CD4-positive, alpha-beta T cell treated with Interleukin-4 for 4 hours (primary cell): ENCODE measurements at regions not wholly inside any gene's neighbourhood (a gene's known extent, or its start where the extent isn't known, plus 50 kb on each side); places are given as distances from the start of the nearest gene placed in this dataset.
A peak's percentile ranks its signal among the peaks of the same experiment; 100 is the strongest.
"Not testable (repeated sequence)": the region's sequence is repeated elsewhere in the genome, so short reads cannot be mapped to it uniquely, and the experiment has no call there.

Source experiments
- DNase-seq: peaks from one replicate; pipeline ENCODE4 v3.0.0-alpha.2; 2020

GRCh38 chr12:46667551-46667950, 158.2 kb downstream of the SLC38A4 start:
- DNase-seq: no peak

- DNase-seq: peak; percentile 19
Observed at GRCh38 chr12:46664761-46665287, 161.0 kb downstream of the SLC38A4 start.

- no peak for DNase-seq
Observed at GRCh38 chr12:46663318-46663717, 162.5 kb downstream of the SLC38A4 start.

- peak; percentile 46 for DNase-seq
Observed at GRCh38 chr12:46661110-46661845, 164.5 kb downstream of the SLC38A4 start.

GRCh38 chr12:46660719-46661109, 165.1 kb downstream of the SLC38A4 start:
- DNase-seq: no peak

- no peak for DNase-seq
Observed at GRCh38 chr12:46660276-46660675, 165.5 kb downstream of the SLC38A4 start.

GRCh38 chr12:46659824-46660223, 166.0 kb downstream of the SLC38A4 start:
- DNase-seq: no peak

- no peak for DNase-seq
Observed at GRCh38 chr12:46659032-46659650, 166.7 kb downstream of the SLC38A4 start.

GRCh38 chr12:46657453-46658411, 168.1 kb downstream of the SLC38A4 start:
- no peak for DNase-seq

GRCh38 chr12:46655984-46656383, 169.8 kb downstream of the SLC38A4 start:
- DNase-seq: not testable (repeated sequence)

- no peak for DNase-seq
Observed at GRCh38 chr12:46653311-46653710, 172.5 kb downstream of the SLC38A4 start.

- no peak for DNase-seq
Observed at GRCh38 chr12:46652692-46653091, 173.1 kb downstream of the SLC38A4 start.

GRCh38 chr12:46650688-46651087, 175.1 kb downstream of the SLC38A4 start:
- DNase-seq: no peak

- DNase-seq: no peak
Observed at GRCh38 chr12:46649433-46649832, 176.4 kb downstream of the SLC38A4 start.

GRCh38 chr12:46647034-46647433, 178.8 kb downstream of the SLC38A4 start:
- no peak for DNase-seq

GRCh38 chr12:46641649-46642048, 184.1 kb downstream of the SLC38A4 start:
- not testable (repeated sequence) for DNase-seq

- no peak for DNase-seq
Observed at GRCh38 chr12:46635818-46636217, 190.0 kb downstream of the SLC38A4 start.

GRCh38 chr12:46629331-46630229, 196.2 kb downstream of the SLC38A4 start:
- no peak for DNase-seq

GRCh38 chr12:46628176-46628575, 197.6 kb downstream of the SLC38A4 start:
- no peak for DNase-seq

GRCh38 chr12:46627686-46628085, 198.1 kb downstream of the SLC38A4 start:
- DNase-seq: no peak

- DNase-seq: not testable (repeated sequence)
Observed at GRCh38 chr12:46619474-46619873, 206.3 kb downstream of the SLC38A4 start.

- not testable (repeated sequence) for DNase-seq
Observed at GRCh38 chr12:46617737-46618136, 208.1 kb downstream of the SLC38A4 start.
